BLaER1 treated with 17β-estradiol and CSF1 and Interleukin-3, amounts not matched to agents 10 nM and 100 nM (cell line): ENCODE measurements at regions not wholly inside any gene's neighbourhood (a gene's known extent, or its start where the extent isn't known, plus 50 kb on each side); places are given as distances from the start of the nearest gene placed in this dataset.
A peak's percentile ranks its signal among the peaks of the same experiment; 100 is the strongest.

Source experiments
- H3K27ac ChIP-seq, 11 experiments: shearing (Covaris generic); formaldehyde crosslinking; 2 replicates each; pipeline ENCODE4 v1.8.1; 2022
- H3K27me3 ChIP-seq, 11 experiments: shearing (Covaris generic); formaldehyde crosslinking; 2 replicates each; pipeline ENCODE4 v1.8.1; 2022
- H3K36me3 ChIP-seq, 11 experiments: shearing (Covaris generic); formaldehyde crosslinking; 2 replicates each; pipeline ENCODE4 v1.8.1; 2022
- H3K4me1 ChIP-seq, 10 experiments: shearing (Covaris generic); formaldehyde crosslinking; 2 replicates each; pipeline ENCODE4 v1.8.1; 2022
- H3K4me2 ChIP-seq, 11 experiments: shearing (Covaris generic); formaldehyde crosslinking; 2 replicates each; pipeline ENCODE4 v1.8.1; 2022
- H3K4me3 ChIP-seq, 10 experiments: shearing (Covaris generic); formaldehyde crosslinking; 2 replicates each; pipeline ENCODE4 v1.8.1; 2022
- H3K9ac ChIP-seq, 11 experiments: shearing (Covaris generic); formaldehyde crosslinking; 2 replicates each; pipeline ENCODE4 v1.8.1; 2022
- H3K9me3 ChIP-seq, 11 experiments: shearing (Covaris generic); formaldehyde crosslinking; replicated peaks in 1 of 11; 2 replicates each; pipeline ENCODE4 v1.8.1; 2022
- H4K20me1 ChIP-seq, 11 experiments: shearing (Covaris generic); formaldehyde crosslinking; 2 replicates each; pipeline ENCODE4 v1.8.1; 2022
- Cebpa-rat ChIP-seq, 11 experiments: shearing (Covaris generic); IDR thresholded peaks; 2 replicates each; pipeline ENCODE4 v1.8.1; 2022

DNA sequence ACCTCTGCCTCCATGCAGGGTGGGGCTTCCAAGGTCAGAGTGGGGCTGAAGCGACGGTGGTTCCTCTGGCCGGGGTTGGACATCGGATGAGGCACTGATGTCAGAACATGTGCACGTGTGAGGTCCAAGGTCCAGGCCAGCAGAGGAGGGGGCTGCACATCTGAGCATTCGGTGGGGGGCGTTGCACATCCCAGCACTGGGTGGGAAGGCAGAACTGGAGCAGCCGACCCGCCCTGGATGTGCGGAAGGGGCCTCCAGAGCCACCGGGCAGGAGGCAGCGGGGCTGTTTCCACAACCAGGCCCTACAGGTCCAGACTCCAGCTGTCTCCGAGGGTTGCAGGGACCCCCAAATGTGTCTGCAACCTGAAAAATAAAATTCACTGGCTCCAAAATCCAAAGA is 271.0 kb downstream of the CTTN start:
- Histone ChIP-seq H3K9ac (no peak overlapping the region), H3K27ac (no peak overlapping the region), H3K9me3 (no peaks in the 10 kb centered on the region), H3K36me3 (no peaks in the 10 kb centered on the region), H3K4me3 (no peak overlapping the region), H3K4me2 (peak overlapping the region in 7 of 11 experiments; percentile 95 to 98 (median 97); a peak in 14 of 22 replicates), H4K20me1 (peaks cover 0 to 45% (median 16%) of the 10 kb centered on the region in 11 experiments; a peak in 13 of 22 replicates), H3K4me1 (peaks cover 18 to 34% (median 27%) of the 10 kb centered on the region in 10 experiments), H3K27me3 (peaks cover 4 to 36% (median 25%) of the 10 kb centered on the region in 11 experiments; a peak in 19 of 22 replicates)
- no peak for TF ChIP-seq Cebpa-rat (IDR thresholded peaks at IDR 0.05)

DNA sequence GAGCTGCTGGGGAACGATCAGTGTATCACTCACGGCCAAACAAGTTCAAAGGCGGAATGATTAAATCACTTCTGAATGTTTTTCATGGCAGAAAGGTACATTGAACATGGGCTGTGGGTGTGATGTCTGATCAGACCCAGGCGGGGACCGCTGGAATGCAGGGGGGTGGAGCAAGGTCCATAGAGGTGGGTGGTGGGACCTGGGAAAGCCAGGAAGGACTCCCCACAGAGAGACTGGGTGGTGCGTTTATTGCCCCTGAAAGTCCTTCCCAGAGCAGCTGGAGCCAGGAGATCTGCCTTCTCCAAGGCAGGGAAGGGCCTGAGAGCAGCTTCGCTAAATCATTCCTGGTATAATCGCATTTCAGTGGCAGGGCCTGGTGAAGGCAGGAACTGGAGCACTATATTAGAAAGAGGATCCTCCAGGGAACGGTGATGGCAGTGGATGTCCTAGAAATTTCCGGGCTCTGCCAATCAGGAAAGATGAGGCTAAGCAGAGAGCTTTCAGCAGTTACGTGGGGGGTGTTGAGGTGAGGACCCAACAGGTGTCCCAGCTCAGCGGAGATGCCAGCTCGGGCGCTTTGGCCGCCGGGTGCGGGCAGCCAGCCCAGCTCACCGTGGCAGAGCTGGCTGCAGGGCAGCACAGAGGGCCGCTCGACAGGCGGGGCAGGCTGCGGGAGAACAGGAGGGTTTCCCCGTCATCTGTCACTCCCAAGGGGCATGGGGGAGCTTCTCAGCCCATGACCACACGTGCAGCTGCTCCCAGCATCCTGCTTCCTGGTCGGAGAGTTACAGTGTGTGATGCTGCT is 271.7 kb downstream of the CTTN start:
- H3K9me3 ChIP-seq: no peaks in the 10 kb centered on the region
- H3K36me3 ChIP-seq: no peaks in the 10 kb centered on the region
- H3K4me1 ChIP-seq: peaks cover 18 to 34% (median 27%) of the 10 kb centered on the region in 10 experiments
- peak overlapping the region; percentile 81 to 98 (median 96) for H3K4me2 ChIP-seq
- H3K9ac ChIP-seq: 0 out of 22 replicates have a peak overlapping the region, but pooled peaks of 2 of the 11 experiments have one; percentile 29 to 42
- H3K4me3 ChIP-seq: peak overlapping the region in 8 of 10 experiments; percentile 24 to 52 (median 38); a peak in 13 of 20 replicates
- no peak overlapping the region for H3K27ac ChIP-seq
- no peak for TF ChIP-seq Cebpa-rat (IDR thresholded peaks at IDR 0.05)
- H4K20me1 ChIP-seq: peaks cover 0 to 39% (median 14%) of the 10 kb centered on the region in 11 experiments; a peak in 12 of 22 replicates
- H3K27me3 ChIP-seq: peaks cover 0 to 28% (median 20%) of the 10 kb centered on the region in 11 experiments; a peak in 15 of 22 replicates

DNA sequence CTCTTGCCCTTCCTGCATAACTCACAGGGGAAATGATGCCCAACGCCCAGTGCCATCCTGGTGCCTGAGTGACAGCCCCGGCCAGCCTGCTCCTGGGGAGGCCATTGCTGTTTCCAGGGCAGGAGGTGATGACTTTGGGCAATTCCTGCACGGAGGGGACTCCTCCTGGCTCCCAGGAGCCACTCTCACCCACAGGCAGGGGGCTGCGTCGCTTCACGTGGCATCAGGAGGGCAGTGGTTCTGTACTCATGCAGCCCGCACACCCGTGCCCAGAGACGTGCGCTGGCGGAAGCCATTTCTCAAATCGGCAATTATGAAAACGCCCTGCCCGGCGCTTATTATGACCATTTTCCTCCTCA is 272.3 kb downstream of the CTTN start:
- TF ChIP-seq Cebpa-rat (IDR thresholded peaks at IDR 0.05): no peak
- H3K4me3 ChIP-seq: peak overlapping the region in 8 of 10 experiments; percentile 24 to 52 (median 38); a peak in 11 of 20 replicates
- H3K4me2 ChIP-seq: peak overlapping the region; percentile 81 to 98 (median 96)
- peaks cover 0 to 39% (median 14%) of the 10 kb centered on the region in 11 experiments; a peak in 12 of 22 replicates for H4K20me1 ChIP-seq
- peaks cover 18 to 34% (median 27%) of the 10 kb centered on the region in 10 experiments for H3K4me1 ChIP-seq
- H3K27ac ChIP-seq: peak overlapping the region in 1 of 11 experiments; percentile 45; a peak in 1 of 22 replicates
- no peaks in the 10 kb centered on the region for H3K9me3 ChIP-seq
- H3K9ac ChIP-seq: peak overlapping the region in 2 of 11 experiments; percentile 29 to 42; a peak in 3 of 22 replicates
- peaks cover 0 to 28% (median 16%) of the 10 kb centered on the region in 11 experiments; a peak in 11 of 22 replicates for H3K27me3 ChIP-seq
- no peaks in the 10 kb centered on the region for H3K36me3 ChIP-seq

DNA sequence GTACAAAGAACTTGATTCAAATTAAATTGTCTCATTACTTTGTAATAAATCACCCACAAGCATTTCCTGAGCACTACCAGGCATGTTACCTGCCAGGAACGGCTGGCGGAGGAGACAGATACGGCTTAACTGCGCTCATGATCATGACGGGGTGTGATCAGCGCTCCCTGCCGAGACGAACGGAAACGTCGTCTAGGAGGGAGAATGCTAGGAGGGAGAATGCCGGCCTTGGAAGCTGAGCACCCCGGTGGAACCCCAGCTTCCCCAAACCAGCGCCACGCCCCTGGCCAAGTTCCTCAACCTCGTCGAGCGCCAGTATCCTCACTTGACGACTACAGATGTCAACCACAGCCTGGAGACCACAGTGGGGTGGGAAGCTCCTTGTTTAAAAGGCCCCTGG is 272.8 kb downstream of the CTTN start:
- peak overlapping the region; percentile 81 to 98 (median 96) for H3K4me2 ChIP-seq
- H3K9me3 ChIP-seq: no peaks in the 10 kb centered on the region
- peaks cover 18 to 34% (median 27%) of the 10 kb centered on the region in 10 experiments for H3K4me1 ChIP-seq
- no peaks in the 10 kb centered on the region for H3K36me3 ChIP-seq
- peak overlapping the region in 6 of 10 experiments; percentile 24 to 52 (median 32); a peak in 4 of 20 replicates for H3K4me3 ChIP-seq
- TF ChIP-seq Cebpa-rat (IDR thresholded peaks at IDR 0.05): no peak
- peak overlapping the region in 1 of 11 experiments; percentile 29; a peak in 2 of 22 replicates for H3K9ac ChIP-seq
- no peak overlapping the region for H3K27ac ChIP-seq
- H3K27me3 ChIP-seq: peaks cover 0 to 28% (median 16%) of the 10 kb centered on the region in 11 experiments; a peak in 11 of 22 replicates
- H4K20me1 ChIP-seq: peaks cover 0 to 39% (median 14%) of the 10 kb centered on the region in 11 experiments; a peak in 12 of 22 replicates

DNA sequence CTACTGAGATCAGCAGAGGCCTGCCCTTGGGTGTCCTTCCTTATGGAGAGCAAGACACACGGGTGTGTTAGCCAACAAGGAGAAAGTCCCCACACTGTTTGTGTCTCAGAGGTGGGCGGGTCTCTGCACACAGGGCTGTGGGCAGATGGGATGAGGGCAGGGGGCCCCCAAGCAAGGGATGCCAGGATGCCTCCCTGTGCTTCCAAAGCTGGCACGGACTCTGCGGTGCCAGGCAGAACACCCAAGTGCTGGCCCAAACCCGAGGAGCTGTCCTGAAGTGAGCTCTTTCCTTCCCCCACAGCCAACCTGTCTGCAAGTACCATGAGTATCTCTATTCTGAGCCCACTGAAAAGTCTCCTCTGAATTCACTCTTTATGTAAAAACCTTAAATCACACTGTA is 273.3 kb downstream of the CTTN start:
- TF ChIP-seq Cebpa-rat (IDR thresholded peaks at IDR 0.05): no peak
- Histone ChIP-seq H3K27ac (no peak overlapping the region), H3K36me3 (no peaks in the 10 kb centered on the region), H3K27me3 (peaks cover 0 to 28% (median 14%) of the 10 kb centered on the region in 11 experiments; a peak in 11 of 22 replicates), H3K4me1 (peaks cover 18 to 34% (median 27%) of the 10 kb centered on the region in 10 experiments), H3K4me3 (no peak overlapping the region), H4K20me1 (peaks cover 0 to 39% (median 14%) of the 10 kb centered on the region in 11 experiments; a peak in 12 of 22 replicates), H3K9ac (no peak overlapping the region), H3K9me3 (no peaks in the 10 kb centered on the region), H3K4me2 (peak overlapping the region; percentile 81 to 98 (median 96))

DNA sequence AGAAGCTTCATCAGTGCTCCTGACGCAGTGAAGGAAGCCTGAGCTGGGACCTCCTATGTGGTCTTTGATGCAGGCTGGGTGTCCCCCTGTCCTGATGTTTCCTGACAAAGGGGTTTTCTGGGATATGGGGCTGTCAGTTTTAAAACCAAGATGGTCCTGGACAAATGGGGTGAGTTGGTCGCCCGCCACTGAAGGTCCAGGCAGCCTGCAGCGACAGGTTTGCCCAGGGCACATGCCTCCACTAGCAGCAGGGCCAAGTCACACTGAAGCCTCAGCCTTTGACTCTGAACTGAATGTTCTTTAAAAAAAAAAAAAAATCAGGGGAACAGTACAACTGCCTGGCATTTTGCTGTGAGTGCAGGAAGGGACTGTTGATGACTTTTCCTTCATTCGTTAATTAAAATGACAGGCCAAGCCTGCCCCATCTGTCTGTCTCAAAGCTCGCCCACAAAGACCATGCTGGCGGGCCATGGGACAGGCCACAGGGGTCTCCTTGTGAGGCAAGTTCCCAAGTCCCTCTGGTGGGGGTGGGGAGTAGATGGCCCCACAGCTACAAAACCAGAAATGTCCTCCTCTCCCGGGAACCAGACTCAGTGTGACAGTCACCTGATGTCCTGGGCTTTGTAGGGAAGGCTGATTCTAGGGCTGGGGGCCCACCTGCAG is 274.8 kb downstream of the CTTN start:
- H3K4me2 ChIP-seq: no peak overlapping the region
- no peak for TF ChIP-seq Cebpa-rat (IDR thresholded peaks at IDR 0.05)
- no peak overlapping the region for H3K27ac ChIP-seq
- no peak overlapping the region for H3K4me3 ChIP-seq
- no peak overlapping the region for H3K9ac ChIP-seq
- H3K27me3 ChIP-seq: peaks cover 0 to 28% (median 14%) of the 10 kb centered on the region in 11 experiments; a peak in 11 of 22 replicates
- no peaks in the 10 kb centered on the region for H3K36me3 ChIP-seq
- H3K4me1 ChIP-seq: peaks cover 18 to 37% (median 30%) of the 10 kb centered on the region in 10 experiments
- H3K9me3 ChIP-seq: no peaks in the 10 kb centered on the region
- H4K20me1 ChIP-seq: peaks cover 0 to 34% (median 14%) of the 10 kb centered on the region in 11 experiments; a peak in 12 of 22 replicates

DNA sequence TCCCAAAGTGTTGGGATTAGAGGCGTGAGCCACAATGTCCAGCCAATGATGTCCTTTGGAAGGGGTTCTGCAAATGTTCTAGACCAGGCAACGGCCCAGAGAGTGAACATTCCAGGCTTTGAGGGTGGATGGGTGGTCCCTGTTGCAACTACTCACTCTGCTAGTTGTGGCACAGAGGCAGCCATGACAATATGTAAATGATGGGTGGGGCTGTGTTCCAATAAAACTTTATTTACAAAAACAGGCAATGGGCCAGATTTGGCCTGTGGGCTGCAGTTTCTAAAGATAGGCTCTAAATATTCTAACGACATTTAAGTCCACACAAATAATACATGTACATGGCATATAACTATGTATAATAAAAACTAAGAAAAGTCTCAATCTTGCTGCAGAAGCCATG is 276.3 kb downstream of the CTTN start:
- H3K4me1 ChIP-seq: peaks cover 18 to 27% (median 23%) of the 10 kb centered on the region in 10 experiments
- H3K27me3 ChIP-seq: peaks cover 0 to 21% (median 11%) of the 10 kb centered on the region in 11 experiments; a peak in 11 of 22 replicates
- H4K20me1 ChIP-seq: peaks cover 0 to 27% (median 15%) of the 10 kb centered on the region in 11 experiments; a peak in 13 of 22 replicates
- no peaks in the 10 kb centered on the region for H3K9me3 ChIP-seq
- no peak overlapping the region for H3K4me2 ChIP-seq
- no peak overlapping the region for H3K9ac ChIP-seq
- TF ChIP-seq Cebpa-rat (IDR thresholded peaks at IDR 0.05): no peak
- no peak overlapping the region for H3K27ac ChIP-seq
- H3K36me3 ChIP-seq: no peaks in the 10 kb centered on the region
- H3K4me3 ChIP-seq: no peak overlapping the region

DNA sequence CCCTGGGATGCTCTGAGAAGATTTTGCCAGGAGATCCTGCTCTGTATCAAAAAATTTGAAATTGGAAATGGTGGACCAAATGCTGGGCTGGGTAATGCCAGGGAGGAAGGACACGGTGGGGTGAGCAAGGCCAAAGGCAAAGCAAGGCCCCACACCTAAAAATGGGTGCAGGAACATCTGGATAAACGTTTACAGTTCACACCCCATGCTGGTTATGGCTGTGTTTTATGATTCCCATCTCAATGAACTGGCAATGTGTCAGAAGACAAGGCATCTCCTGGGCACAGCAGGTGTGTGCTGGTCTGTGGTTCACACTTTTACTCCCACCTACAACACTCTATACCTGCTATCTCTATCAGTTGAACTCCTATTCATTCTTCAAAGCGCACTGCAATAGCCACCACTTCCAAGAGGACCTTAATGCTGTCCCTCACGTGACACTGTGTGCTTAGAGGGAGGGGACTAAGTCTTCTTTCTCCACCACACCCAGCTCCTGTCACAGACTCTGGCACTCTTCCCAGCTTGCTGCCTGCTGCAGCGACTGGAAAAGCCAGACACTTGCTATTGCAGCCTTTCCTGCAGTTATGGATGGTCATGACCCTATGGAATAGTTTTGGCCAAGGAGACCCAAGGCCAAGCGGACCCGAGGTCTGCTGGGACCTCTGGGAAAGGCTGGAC is 277.5 kb downstream of the CTTN start:
- Histone ChIP-seq H3K4me1 (peaks cover 8 to 17% (median 11%) of the 10 kb centered on the region in 10 experiments), H3K27ac (no peak overlapping the region), H3K36me3 (no peaks in the 10 kb centered on the region), H3K9ac (no peak overlapping the region), H3K4me3 (no peak overlapping the region), H4K20me1 (peaks cover 0 to 16% (median 6%) of the 10 kb centered on the region in 11 experiments; a peak in 10 of 22 replicates), H3K9me3 (no peaks in the 10 kb centered on the region), H3K27me3 (peaks cover 0 to 9% (median 4%) of the 10 kb centered on the region in 11 experiments; a peak in 9 of 22 replicates), H3K4me2 (no peak overlapping the region; a peak in 1 of 22 replicates)
- TF ChIP-seq Cebpa-rat (IDR thresholded peaks at IDR 0.05): no peak
